BJ (cell line): ENCODE measurements at regions not wholly inside any gene's neighbourhood (a gene's known extent, or its start where the extent isn't known, plus 50 kb on each side); places are given as distances from the start of the nearest gene placed in this dataset.

ENCODE experiments used
- CTCF ChIA-PET: fragments of 350-600 bp; formaldehyde crosslinking; extraction: SDS; loops from one replicate; lab custom pipeline; 2021; ENCODE audit warnings: antibody characterized with exemption, inconsistent platforms; lab: Yijun Ruan, JAX
- POLR2A ChIA-PET: fragments of 300-600 bp; sonication (Branson Sonifier 250); formaldehyde crosslinking; extraction: SDS; loops from one replicate; lab custom pipeline; 2021; ENCODE audit warnings: antibody characterized with exemption; lab: Charles Lee
- DNase-seq: peaks from one replicate; pipeline ENCODE4 v3.0.0-alpha.2; 2011; ENCODE audit warnings: low read depth
- H3K27me3 ChIP-seq: 2 replicates; pipeline ENCODE4 v1.6.0; 2011; ENCODE audit warnings: low read length; ENCODE audit not compliant: control insufficient read depth, insufficient read depth
- H3K36me3 ChIP-seq: 2 replicates; pipeline ENCODE4 v1.5.1; 2011; ENCODE audit warnings: low read length; ENCODE audit not compliant: control insufficient read depth, insufficient read depth
- H3K4me3 ChIP-seq: 2 replicates; pipeline ENCODE4 v1.5.1; 2011; ENCODE audit warnings: low read depth, mild to moderate bottlenecking, control low read depth, low read length
- CTCF ChIP-seq: IDR thresholded peaks from 2 replicates; pipeline ENCODE4 v1.5.1; 2011; ENCODE audit warnings: low read depth, mild to moderate bottlenecking, control low read depth, inconsistent platforms, low read length, moderate library complexity; ENCODE audit not compliant: insufficient read depth

DNA sequence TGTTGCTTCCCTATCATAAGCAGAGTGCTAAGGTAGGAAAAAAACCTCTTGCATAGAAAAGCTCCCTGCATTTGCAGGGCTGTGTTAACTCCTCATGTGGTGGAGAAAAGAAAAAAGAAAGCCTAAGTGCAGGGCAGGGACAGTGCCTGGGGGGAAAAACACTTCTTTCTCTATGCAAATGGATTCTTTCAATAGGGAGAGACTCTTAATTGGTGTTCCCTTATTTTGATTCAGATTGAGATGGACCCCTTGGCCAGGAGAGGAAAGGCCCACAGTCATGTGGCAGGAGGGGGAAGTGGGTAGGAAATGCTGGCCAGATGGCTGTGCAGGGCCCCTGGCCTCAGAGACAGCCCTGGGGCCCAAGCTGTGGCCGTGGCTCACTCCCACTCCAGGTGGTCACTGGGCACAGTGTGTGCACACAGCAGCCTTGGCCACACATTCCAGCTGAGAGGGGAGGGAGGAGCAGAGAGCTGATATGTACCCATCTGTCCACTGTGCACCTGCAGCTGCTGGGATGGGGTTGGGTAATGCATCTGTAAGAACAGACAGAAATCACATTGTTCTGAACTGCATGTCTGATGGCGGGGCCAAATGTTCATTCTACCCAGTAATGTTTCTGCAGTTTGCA is 410.4 kb downstream of the DSC3 start:
- CTCF ChIA-PET, result no interaction called here
- POLR2A ChIA-PET, result no interaction called here
- no peak for DNase-seq
- Histone ChIP-seq H3K36me3 (no peaks in the 10 kb centered on the region), H3K4me3 (no peak overlapping the region), H3K27me3 (no peaks in the 10 kb centered on the region)
- no peak for TF ChIP-seq CTCF

DNA sequence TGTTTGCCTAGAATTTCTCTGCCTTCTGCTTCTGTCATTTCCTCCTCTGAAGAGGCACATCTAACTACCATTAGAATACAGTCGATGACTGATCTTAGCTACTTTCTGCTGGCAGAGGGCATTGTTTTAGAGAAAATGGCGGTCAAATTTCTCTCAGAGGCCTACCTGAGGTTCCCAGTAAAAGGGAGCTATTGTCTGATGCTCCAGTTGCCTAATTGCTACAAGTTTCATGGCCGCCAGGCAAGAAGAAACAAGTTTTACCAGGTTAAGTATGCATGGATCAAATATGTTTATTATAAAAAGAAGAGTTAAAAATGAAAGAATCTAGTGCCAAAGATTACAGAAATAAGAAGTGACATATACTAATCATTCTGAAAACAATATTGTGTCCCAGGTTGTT is 416.6 kb downstream of the DSC3 start:
- DNase-seq, result no peak
- Histone ChIP-seq H3K27me3 (no peaks in the 10 kb centered on the region), H3K4me3 (no peak overlapping the region), H3K36me3 (no peaks in the 10 kb centered on the region)
- TF ChIP-seq CTCF, result no peak
- CTCF ChIA-PET, result no interaction called here
- POLR2A ChIA-PET, result no interaction called here

DNA sequence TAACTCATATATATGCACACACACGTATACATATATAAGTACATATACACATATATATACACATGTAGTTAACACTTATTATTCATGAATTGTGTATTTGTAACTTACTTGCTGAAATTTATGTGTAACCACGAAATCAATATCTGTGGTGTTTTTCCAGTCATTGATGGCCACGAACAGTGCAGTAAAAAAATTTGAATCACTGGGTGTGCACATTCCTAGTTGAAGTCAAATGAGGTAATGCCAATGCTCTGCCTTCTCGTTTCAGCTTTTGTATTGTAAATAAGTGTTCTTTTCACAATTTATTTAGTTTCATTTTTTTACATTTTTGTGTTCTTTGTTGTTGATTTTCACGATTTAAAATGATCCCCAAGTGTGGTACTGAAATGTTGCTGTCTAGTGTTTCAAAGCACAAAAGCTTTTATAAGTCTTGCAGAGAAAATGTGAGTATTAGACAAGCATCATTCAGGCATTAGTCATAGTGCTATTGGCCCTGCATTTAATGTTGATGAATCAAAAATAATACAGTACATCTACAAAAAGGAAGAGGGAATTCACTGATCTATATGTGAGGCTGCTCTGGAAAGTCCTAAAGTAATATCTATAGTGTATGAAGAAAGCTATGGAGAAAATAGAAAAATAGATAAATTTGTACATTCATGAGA is 419.0 kb downstream of the DSC3 start:
- POLR2A ChIA-PET, result no interaction called here

GRCh38 chr18:30622635-30623034 is 419.9 kb downstream of the DSC3 start:
- Histone ChIP-seq H3K4me3 (no peak overlapping the region), H3K36me3 (no peaks in the 10 kb centered on the region), H3K27me3 (no peaks in the 10 kb centered on the region)
- TF ChIP-seq CTCF, result no peak
- ChIA-PET POLR2A (no interaction called here), CTCF (no interaction called here)
- no peak for DNase-seq

More for the DNA sequence above, 419.0 kb downstream of the DSC3 start:
- DNase-seq, result no peak
- CTCF ChIA-PET, result no interaction called here
- H3K27me3 ChIP-seq, result no peaks in the 10 kb centered on the region
- TF ChIP-seq CTCF, result no peak
- no peaks in the 10 kb centered on the region for H3K36me3 ChIP-seq
- no peak overlapping the region for H3K4me3 ChIP-seq

DNA sequence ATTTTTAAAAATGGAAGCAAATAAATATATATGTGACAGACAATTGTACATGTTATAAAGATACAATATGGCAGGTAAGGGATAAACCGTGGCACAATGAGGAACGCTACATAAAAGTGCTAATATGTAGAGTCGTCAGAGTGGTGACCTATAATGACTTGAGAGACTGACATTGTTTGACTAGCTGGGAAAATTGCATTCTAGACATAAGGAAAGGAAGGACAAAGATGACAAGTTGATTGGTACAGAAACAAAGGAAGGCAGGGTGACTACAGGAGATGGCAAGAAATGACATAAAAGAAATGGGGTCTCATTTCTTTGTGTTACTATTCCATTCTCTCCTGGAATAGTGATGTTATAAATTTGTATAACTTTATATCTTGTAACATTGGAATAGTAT is 420.4 kb downstream of the DSC3 start:
- ChIA-PET POLR2A (no interaction called here), CTCF (no interaction called here)
- no peak for DNase-seq
- TF ChIP-seq CTCF, result no peak
- no peak overlapping the region for H3K4me3 ChIP-seq
- H3K36me3 ChIP-seq, result no peaks in the 10 kb centered on the region
- H3K27me3 ChIP-seq, result no peaks in the 10 kb centered on the region
